Neutrophil (primary cell): ENCODE measurements at regions not wholly inside any gene's neighbourhood (a gene's known extent, or its start where the extent isn't known, plus 50 kb on each side); places are given as distances from the start of the nearest gene placed in this dataset.
"Not testable (repeated sequence)": the region's sequence is repeated elsewhere in the genome, so short reads cannot be mapped to it uniquely, and the experiment has no call there.

Experiments
- H3K27ac ChIP-seq: fragments of 200-600 bp; sonication (generic); 2 replicates; pipeline ENCODE4 v1.5.1; 2016; ENCODE audit warnings: mild to moderate bottlenecking, moderate library complexity
- H3K27me3 ChIP-seq: fragments of 200-600 bp; sonication (generic); 2 replicates; pipeline ENCODE4 v1.6.0; 2016; ENCODE audit warnings: mild to moderate bottlenecking
- H3K36me3 ChIP-seq: fragments of 200-600 bp; sonication (generic); 2 replicates; pipeline ENCODE4 v1.5.1; 2017
- H3K4me1 ChIP-seq, 2 experiments: fragments of 200-600 bp in 1 of 2; sonication (generic) in 1 of 2; 1 replicate in 1 of 2; 2 replicates in 1 of 2; pipeline versions ENCODE4 v1.5.1 to v1.6.1; 2013 to 2016; ENCODE audit warnings: low read depth in 1 of 2, low read length in 1 of 2, mild to moderate bottlenecking in 1 of 2, moderate library complexity in 1 of 2; ENCODE audit not compliant: control insufficient read depth in 1 of 2, insufficient read depth in 1 of 2
- H3K4me3 ChIP-seq, 2 experiments: fragments of 200-600 bp in 1 of 2; sonication (generic) in 1 of 2; 1 replicate in 1 of 2; 2 replicates in 1 of 2; pipeline ENCODE4 v1.5.1; 2013 to 2016; ENCODE audit warnings: low read depth in 1 of 2, low read length in 1 of 2, mild to moderate bottlenecking in 1 of 2, moderate library complexity in 1 of 2
- H3K9me3 ChIP-seq: fragments of 200-600 bp; sonication (generic); 2 replicates; pipeline ENCODE4 v1.5.1; 2016
- TF ChIP-seq, protein P1 (sequence below): fragments of 200-600 bp; sonication (generic); IDR thresholded peaks from 2 replicates; pipeline ENCODE4 v1.5.1; 2016; ENCODE audit warnings: antibody characterized with exemption

DNA sequence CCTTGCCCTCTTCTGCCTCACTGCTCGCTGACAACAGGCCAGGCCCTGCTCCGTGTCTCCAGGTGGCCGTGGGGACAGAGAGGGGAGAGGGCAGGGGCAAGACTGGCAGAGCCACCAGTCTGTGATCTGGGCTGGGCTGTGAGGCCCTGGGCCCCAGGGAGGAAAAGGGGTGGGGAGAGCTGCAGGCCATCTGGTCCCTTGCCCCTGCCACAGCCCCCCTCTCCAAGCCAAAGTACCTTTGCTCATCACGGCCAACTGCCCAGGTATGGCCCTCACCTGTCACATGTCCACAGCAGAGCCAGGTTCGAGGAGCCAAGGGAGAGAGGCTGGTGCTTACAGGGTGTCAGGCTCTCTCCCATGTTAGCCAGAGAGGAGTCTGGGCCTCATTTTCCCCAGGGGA is 91.4 kb upstream of the LHX1 start:
- no peak overlapping the region for H3K4me3 ChIP-seq

DNA sequence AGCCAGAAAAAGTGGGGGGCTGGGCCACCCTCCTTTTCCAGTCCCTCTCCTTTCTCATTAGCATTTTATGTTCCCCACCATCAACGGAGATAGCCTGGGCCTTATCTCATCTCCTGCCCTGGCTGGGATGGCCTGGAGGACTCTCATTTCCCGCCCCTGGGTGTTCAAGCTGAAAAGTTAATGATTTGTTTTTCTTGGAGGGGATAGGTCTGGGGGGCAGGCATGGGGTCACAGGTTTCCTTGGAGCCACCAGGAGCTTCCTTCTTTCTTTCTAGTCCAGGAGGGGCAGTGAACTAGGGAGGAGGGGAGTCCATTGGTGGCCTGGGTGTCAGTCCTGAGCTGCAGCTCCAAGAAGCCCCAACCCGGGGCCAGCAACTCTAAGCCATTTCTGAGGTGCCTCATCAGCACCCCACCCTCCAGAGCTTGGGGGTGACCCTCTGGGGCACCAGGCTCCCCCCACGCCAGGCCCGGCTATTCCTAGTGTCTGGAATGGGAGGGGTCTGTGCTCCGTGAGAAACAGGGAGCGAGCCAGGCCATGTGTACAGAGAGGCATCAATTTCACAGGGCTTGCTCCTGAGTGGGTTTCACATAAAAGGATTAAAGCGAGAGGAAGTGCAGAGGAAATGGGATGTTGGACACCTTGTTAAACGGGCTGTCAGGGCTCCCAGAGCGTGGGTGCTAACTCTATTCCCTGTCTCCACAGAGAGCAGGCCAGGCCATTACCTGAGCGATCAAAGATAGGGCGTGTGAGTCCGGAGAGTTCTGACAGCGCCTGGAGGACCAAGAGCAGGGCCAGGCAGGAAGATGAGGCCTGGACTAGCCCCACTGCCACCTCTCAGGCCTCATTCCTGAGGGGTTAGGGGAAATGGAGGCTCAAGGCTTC is 90.6 kb upstream of the LHX1 start:
- Histone ChIP-seq H3K9me3 (no peaks in the 10 kb centered on the region), H3K4me3 (no peak overlapping the region), H3K27ac (no peak overlapping the region), H3K4me1 (no peaks in the 10 kb centered on the region), H3K27me3 (peaks cover 71% of the 10 kb centered on the region), H3K36me3 (no peaks in the 10 kb centered on the region)
- TF ChIP-seq, protein P1, sequence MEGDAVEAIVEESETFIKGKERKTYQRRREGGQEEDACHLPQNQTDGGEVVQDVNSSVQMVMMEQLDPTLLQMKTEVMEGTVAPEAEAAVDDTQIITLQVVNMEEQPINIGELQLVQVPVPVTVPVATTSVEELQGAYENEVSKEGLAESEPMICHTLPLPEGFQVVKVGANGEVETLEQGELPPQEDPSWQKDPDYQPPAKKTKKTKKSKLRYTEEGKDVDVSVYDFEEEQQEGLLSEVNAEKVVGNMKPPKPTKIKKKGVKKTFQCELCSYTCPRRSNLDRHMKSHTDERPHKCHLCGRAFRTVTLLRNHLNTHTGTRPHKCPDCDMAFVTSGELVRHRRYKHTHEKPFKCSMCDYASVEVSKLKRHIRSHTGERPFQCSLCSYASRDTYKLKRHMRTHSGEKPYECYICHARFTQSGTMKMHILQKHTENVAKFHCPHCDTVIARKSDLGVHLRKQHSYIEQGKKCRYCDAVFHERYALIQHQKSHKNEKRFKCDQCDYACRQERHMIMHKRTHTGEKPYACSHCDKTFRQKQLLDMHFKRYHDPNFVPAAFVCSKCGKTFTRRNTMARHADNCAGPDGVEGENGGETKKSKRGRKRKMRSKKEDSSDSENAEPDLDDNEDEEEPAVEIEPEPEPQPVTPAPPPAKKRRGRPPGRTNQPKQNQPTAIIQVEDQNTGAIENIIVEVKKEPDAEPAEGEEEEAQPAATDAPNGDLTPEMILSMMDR, result no peak

More for the DNA sequence above, 91.4 kb upstream of the LHX1 start:
- Histone ChIP-seq H3K9me3 (no peaks in the 10 kb centered on the region), H3K4me1 (no peaks in the 10 kb centered on the region), H3K27me3 (peaks cover 70% of the 10 kb centered on the region), H3K27ac (no peak overlapping the region), H3K36me3 (no peaks in the 10 kb centered on the region)
- TF ChIP-seq, protein P1, result no peak

DNA sequence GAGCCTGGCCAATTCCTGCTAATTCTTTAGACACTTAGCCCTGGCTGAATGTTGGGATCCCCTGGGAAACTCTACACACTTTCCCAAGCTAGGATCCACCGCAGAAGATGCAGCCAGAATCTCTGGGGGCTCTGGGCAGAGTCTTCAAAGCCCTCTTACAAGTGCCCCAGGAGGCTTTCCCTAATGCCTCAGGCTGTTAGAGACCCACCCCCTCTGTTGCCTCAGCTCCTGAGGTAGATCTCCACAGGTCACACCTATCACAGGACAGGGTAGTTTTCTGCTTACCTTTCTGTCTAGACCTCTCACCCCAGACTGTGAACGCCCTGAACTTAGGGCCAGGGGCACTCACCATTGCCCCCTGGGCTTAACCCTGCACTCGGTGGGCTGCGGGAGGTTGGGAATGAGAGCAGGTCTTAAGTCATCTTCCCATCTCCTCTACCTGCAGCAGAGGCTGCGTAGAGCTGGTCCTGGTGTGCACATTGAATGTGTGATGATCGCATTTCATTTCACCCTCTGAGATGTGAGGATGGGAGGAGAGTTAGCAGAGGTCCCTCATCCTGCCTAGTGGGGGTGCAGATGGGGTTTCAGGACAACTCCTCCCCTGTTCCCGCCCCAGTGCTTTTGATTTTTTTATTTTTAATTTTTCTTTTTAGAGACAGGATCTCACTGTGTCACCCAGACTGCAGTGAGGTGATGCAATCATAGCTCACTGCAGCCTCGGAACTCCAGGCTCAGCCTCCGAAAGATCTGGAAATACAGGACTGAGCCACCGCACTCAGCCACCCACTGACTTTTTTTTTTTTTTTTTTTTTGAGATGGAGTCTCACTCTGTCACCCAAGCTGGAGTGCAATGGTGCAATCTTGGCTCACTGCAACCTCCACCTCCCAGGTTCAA is 89.0 kb upstream of the LHX1 start:
- Histone ChIP-seq H3K36me3 (no peaks in the 10 kb centered on the region), H3K27ac (no peak overlapping the region), H3K4me3 (no peak overlapping the region), H3K4me1 (no peaks in the 10 kb centered on the region), H3K27me3 (peaks cover 66% of the 10 kb centered on the region), H3K9me3 (no peaks in the 10 kb centered on the region)
- TF ChIP-seq, protein P1, result no peak

DNA sequence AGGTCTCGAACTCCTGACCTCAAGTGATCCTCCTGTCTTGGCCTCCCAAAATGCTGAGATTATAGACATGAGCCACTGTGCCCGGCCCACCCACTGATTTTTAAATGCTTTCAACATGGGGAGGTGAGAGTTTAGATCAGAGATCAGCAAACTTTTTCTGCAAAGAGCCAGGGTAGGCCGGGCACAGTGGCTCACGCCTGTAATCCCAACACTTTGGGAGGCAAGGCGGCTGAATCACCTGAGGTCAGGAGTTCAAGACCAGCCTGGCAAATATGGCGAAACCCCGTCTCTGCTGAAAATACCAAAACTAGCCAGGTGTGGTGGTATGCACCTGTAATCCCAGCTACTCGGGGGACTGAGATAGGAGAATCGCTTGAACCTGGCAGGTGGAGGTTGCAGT is 88.3 kb upstream of the LHX1 start:
- not testable (repeated sequence) for H3K9me3 ChIP-seq
- peaks cover 68% of the 10 kb centered on the region for H3K27me3 ChIP-seq

DNA sequence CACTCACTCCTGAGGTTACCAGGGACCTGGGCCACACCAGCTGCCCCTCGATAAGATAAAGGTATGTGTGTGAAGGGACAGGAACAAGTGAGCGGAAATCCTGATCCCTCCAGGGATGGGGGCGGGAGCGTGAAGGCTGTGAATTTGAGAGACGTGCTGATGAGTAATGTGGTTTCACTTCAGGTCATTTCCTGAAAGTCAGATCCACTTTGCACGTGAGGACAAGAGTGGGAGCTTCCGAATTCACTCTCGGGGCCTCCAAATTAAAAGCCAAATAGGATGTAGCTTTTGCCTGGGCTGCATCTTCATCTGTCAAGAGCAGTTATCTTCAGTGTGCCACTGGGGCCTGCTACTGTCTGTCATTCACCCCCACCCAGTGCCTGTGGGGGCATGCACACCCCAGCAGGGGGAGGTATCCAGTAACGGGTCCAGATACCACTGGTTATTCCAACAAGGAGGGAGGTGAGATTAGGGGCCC is 87.4 kb upstream of the LHX1 start:
- H3K27ac ChIP-seq, result no peak overlapping the region
- peaks cover 67% of the 10 kb centered on the region for H3K27me3 ChIP-seq

More for the DNA sequence above, 88.3 kb upstream of the LHX1 start:
- H3K36me3 ChIP-seq, H3K4me1 ChIP-seq, H3K27ac ChIP-seq, H3K4me3 ChIP-seq: not testable (repeated sequence)

More for the DNA sequence above, 87.4 kb upstream of the LHX1 start:
- Histone ChIP-seq H3K9me3 (no peaks in the 10 kb centered on the region), H3K4me3 (no peak overlapping the region), H3K36me3 (no peaks in the 10 kb centered on the region), H3K4me1 (no peaks in the 10 kb centered on the region)
- TF ChIP-seq, protein P1, result no peak
